HEK293 (cell line): ENCODE measurements at regions not wholly inside any gene's neighbourhood (a gene's known extent, or its start where the extent isn't known, plus 50 kb on each side); places are given as distances from the start of the nearest gene placed in this dataset.

Source experiments
- CTCF ChIA-PET: fragments of 350-600 bp; formaldehyde crosslinking; extraction: SDS; loops from one replicate; lab custom pipeline; 2021; ENCODE audit warnings: antibody characterized with exemption; lab: Yijun Ruan, JAX
- POLR2A ChIA-PET: fragments of 300-600 bp; formaldehyde crosslinking; extraction: SDS; loops from one replicate; lab custom pipeline; 2020; ENCODE audit warnings: antibody characterized with exemption, inconsistent platforms; lab: Yijun Ruan, JAX
- H3K27ac ChIP-seq: fragments of 200-500 bp; sonication (Bioruptor generic); 2 replicates; pipeline ENCODE4 v1.5.1; 2014; ENCODE audit warnings: low read depth, low read length, control low read depth, inconsistent platforms; ENCODE audit errors: extremely low read depth
- H3K36me3 ChIP-seq, 2 experiments: fragments of 200-500 bp in 1 of 2; sonication (Bioruptor generic) in 1 of 2; 1 replicate in 1 of 2; 2 replicates in 1 of 2; pipeline ENCODE4 v1.5.1; 2014 to 2017; ENCODE audit warnings: inconsistent platforms in 2 of 2, low read length in 2 of 2; ENCODE audit not compliant: control insufficient read depth in 2 of 2, insufficient read depth in 1 of 2
- H3K4me1 ChIP-seq: fragments of 200-500 bp; sonication (Bioruptor generic); 2 replicates; pipeline ENCODE4 v1.5.1; 2014; ENCODE audit warnings: mild to moderate bottlenecking, low read length, inconsistent platforms; ENCODE audit not compliant: control insufficient read depth, insufficient read depth
- H3K4me3 ChIP-seq: 2 replicates; pipeline ENCODE4 v1.5.1; 2011; ENCODE audit warnings: low read depth, mild to moderate bottlenecking, control low read depth, low read length, moderate library complexity
- H3K9me3 ChIP-seq: fragments of 200-500 bp; sonication (Bioruptor generic); 2 replicates; pipeline ENCODE4 v1.5.1; 2014; ENCODE audit warnings: low read depth, low read length, inconsistent platforms; ENCODE audit not compliant: control insufficient read depth, insufficient read depth
- KLF9 ChIP-seq: fragments of 450-650 bp; formaldehyde crosslinking; IDR thresholded peaks from 2 replicates; pipeline ENCODE4 v1.5.1; 2016; ENCODE audit warnings: missing biosample characterization, missing genetic modification characterization, low read depth
- MYNN ChIP-seq: fragments of 450-650 bp; formaldehyde crosslinking; IDR thresholded peaks from 2 replicates; pipeline ENCODE4 v1.5.1; 2016; ENCODE audit warnings: missing biosample characterization, missing genetic modification characterization, borderline replicate concordance
- MZF1 ChIP-seq: fragments of 450-650 bp; formaldehyde crosslinking; IDR thresholded peaks from 2 replicates; pipeline ENCODE4 v1.5.1; 2017; ENCODE audit warnings: missing biosample characterization, missing genetic modification characterization, borderline replicate concordance
- SALL2 ChIP-seq: fragments of 450-650 bp; formaldehyde crosslinking; IDR thresholded peaks from 2 replicates; pipeline ENCODE4 v1.5.0; 2017; ENCODE audit warnings: missing biosample characterization, mild to moderate bottlenecking, missing genetic modification characterization, borderline replicate concordance
- SCRT1 ChIP-seq: fragments of 450-650 bp; formaldehyde crosslinking; IDR thresholded peaks from 2 replicates; pipeline ENCODE4 v1.5.1; 2016; ENCODE audit warnings: missing biosample characterization, missing genetic modification characterization, borderline replicate concordance
- TCF7L2 ChIP-seq: IDR thresholded peaks from 2 replicates; pipeline ENCODE4 v1.6.1; 2011; ENCODE audit warnings: low read depth, mild to moderate bottlenecking, inconsistent platforms, low read length, moderate library complexity, borderline replicate concordance
- ZNF121 ChIP-seq: fragments of 450-650 bp; formaldehyde crosslinking; IDR thresholded peaks from 2 replicates; pipeline ENCODE4 v1.5.1; 2016; ENCODE audit warnings: missing biosample characterization, missing genetic modification characterization
- ZNF19 ChIP-seq: fragments of 450-650 bp; formaldehyde crosslinking; IDR thresholded peaks from 2 replicates; pipeline ENCODE4; 2016; ENCODE audit warnings: missing biosample characterization, missing genetic modification characterization, low read depth
- ZNF280C ChIP-seq: fragments of 450-650 bp; formaldehyde crosslinking; IDR thresholded peaks from 2 replicates; pipeline ENCODE4 v1.5.1; 2016; ENCODE audit warnings: missing biosample characterization, missing genetic modification characterization
- ZNF350 ChIP-seq: fragments of 450-650 bp; formaldehyde crosslinking; IDR thresholded peaks from 2 replicates; pipeline ENCODE4 v1.5.0; 2017; ENCODE audit warnings: missing biosample characterization, mild to moderate bottlenecking, missing genetic modification characterization
- ZNF510 ChIP-seq: fragments of 450-650 bp; formaldehyde crosslinking; IDR thresholded peaks from 2 replicates; pipeline ENCODE4 v1.5.1; 2018; ENCODE audit warnings: mild to moderate bottlenecking, missing genetic modification characterization, missing biosample characterization; ENCODE audit not compliant: insufficient replicate concordance
- ZNF544 ChIP-seq: fragments of 450-650 bp; formaldehyde crosslinking; IDR thresholded peaks from 2 replicates; pipeline ENCODE4 v1.5.0; 2017; ENCODE audit warnings: missing biosample characterization, missing genetic modification characterization
- ZNF560 ChIP-seq: fragments of 450-650 bp; formaldehyde crosslinking; IDR thresholded peaks from 2 replicates; pipeline ENCODE4 v1.5.1; 2017; ENCODE audit warnings: missing biosample characterization, missing genetic modification characterization, borderline replicate concordance
- ZNF658 ChIP-seq: fragments of 450-650 bp; formaldehyde crosslinking; IDR thresholded peaks from 2 replicates; pipeline ENCODE4; 2016; ENCODE audit warnings: missing biosample characterization, missing genetic modification characterization
- TF ChIP-seq, protein P1 (sequence below): fragments of 450-650 bp; formaldehyde crosslinking; IDR thresholded peaks from 2 replicates; pipeline ENCODE4 v1.5.1; 2016; ENCODE audit warnings: missing biosample characterization, missing genetic modification characterization
- TF ChIP-seq, protein P2 (sequence below): fragments of 450-650 bp; formaldehyde crosslinking; IDR thresholded peaks from 2 replicates; pipeline ENCODE4 v1.5.1; 2016; ENCODE audit warnings: missing biosample characterization, missing genetic modification characterization
- TF ChIP-seq, protein P3 (sequence below): fragments of 450-650 bp; formaldehyde crosslinking; conservative IDR thresholded peaks from 2 replicates; pipeline ENCODE4 v1.5.1; 2016; ENCODE audit warnings: low read depth, missing biosample characterization, missing genetic modification characterization
- TF ChIP-seq, protein P4 (sequence below): fragments of 450-650 bp; formaldehyde crosslinking; IDR thresholded peaks from 2 replicates; pipeline ENCODE4 v1.5.1; 2016; ENCODE audit warnings: missing biosample characterization, missing genetic modification characterization, borderline replicate concordance

DNA sequence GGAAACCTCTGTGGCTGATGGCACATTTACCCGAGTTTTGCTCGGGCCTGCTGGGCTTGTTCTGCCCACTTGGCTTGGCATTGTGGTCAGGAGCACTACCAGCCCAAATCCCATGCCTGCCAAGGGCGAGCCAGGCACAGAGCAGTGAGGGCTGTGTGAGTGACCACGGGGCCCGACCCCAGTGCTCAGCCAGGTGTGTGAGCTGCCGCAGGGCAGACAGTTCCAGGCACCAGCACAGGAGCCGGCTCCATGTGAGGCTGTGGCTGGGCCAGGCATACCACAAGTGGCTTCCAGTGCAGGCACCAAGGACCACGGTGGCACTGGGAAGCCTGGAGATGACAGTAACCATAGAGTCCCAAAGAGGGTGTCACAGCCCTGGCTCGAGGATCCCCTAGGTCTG, 1225.5 kb upstream of the GJE1 start:
- ChIA-PET CTCF (no interaction called here), POLR2A (no interaction called here)
- Histone ChIP-seq H3K4me1 (no peaks in the 10 kb centered on the region), H3K27ac (no peak overlapping the region), H3K9me3 (no peaks in the 10 kb centered on the region), H3K36me3 (no peaks in the 10 kb centered on the region), H3K4me3 (no peak overlapping the region)
- no peak for TF ChIP-seq SALL2 (tag by site-specific recombination)
- TF ChIP-seq ZNF121 (tag by site-specific recombination), result no peak
- TF ChIP-seq KLF9, result no peak
- TF ChIP-seq ZNF280C (tag by site-specific recombination), result no peak
- no peak for TF ChIP-seq MYNN (tag by site-specific recombination)
- TF ChIP-seq, protein P1, sequence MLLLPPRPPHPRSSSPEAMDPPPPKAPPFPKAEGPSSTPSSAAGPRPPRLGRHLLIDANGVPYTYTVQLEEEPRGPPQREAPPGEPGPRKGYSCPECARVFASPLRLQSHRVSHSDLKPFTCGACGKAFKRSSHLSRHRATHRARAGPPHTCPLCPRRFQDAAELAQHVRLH (tag by site-specific recombination), result no peak
- TF ChIP-seq TCF7L2, result no peak
- no peak for TF ChIP-seq ZNF350 (tag by site-specific recombination)
- TF ChIP-seq ZNF658 (tag by site-specific recombination), result no peak
- no peak for TF ChIP-seq ZNF560 (tag by site-specific recombination)
- TF ChIP-seq, protein P2, sequence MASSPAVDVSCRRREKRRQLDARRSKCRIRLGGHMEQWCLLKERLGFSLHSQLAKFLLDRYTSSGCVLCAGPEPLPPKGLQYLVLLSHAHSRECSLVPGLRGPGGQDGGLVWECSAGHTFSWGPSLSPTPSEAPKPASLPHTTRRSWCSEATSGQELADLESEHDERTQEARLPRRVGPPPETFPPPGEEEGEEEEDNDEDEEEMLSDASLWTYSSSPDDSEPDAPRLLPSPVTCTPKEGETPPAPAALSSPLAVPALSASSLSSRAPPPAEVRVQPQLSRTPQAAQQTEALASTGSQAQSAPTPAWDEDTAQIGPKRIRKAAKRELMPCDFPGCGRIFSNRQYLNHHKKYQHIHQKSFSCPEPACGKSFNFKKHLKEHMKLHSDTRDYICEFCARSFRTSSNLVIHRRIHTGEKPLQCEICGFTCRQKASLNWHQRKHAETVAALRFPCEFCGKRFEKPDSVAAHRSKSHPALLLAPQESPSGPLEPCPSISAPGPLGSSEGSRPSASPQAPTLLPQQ (tag by site-specific recombination), result no peak
- TF ChIP-seq SCRT1 (tag by site-specific recombination), result no peak
- TF ChIP-seq MZF1 (tag by site-specific recombination), result no peak
- TF ChIP-seq ZNF19 (tag by site-specific recombination), result no peak
- TF ChIP-seq ZNF510 (tag by site-specific recombination), result no peak
- TF ChIP-seq, protein P3, sequence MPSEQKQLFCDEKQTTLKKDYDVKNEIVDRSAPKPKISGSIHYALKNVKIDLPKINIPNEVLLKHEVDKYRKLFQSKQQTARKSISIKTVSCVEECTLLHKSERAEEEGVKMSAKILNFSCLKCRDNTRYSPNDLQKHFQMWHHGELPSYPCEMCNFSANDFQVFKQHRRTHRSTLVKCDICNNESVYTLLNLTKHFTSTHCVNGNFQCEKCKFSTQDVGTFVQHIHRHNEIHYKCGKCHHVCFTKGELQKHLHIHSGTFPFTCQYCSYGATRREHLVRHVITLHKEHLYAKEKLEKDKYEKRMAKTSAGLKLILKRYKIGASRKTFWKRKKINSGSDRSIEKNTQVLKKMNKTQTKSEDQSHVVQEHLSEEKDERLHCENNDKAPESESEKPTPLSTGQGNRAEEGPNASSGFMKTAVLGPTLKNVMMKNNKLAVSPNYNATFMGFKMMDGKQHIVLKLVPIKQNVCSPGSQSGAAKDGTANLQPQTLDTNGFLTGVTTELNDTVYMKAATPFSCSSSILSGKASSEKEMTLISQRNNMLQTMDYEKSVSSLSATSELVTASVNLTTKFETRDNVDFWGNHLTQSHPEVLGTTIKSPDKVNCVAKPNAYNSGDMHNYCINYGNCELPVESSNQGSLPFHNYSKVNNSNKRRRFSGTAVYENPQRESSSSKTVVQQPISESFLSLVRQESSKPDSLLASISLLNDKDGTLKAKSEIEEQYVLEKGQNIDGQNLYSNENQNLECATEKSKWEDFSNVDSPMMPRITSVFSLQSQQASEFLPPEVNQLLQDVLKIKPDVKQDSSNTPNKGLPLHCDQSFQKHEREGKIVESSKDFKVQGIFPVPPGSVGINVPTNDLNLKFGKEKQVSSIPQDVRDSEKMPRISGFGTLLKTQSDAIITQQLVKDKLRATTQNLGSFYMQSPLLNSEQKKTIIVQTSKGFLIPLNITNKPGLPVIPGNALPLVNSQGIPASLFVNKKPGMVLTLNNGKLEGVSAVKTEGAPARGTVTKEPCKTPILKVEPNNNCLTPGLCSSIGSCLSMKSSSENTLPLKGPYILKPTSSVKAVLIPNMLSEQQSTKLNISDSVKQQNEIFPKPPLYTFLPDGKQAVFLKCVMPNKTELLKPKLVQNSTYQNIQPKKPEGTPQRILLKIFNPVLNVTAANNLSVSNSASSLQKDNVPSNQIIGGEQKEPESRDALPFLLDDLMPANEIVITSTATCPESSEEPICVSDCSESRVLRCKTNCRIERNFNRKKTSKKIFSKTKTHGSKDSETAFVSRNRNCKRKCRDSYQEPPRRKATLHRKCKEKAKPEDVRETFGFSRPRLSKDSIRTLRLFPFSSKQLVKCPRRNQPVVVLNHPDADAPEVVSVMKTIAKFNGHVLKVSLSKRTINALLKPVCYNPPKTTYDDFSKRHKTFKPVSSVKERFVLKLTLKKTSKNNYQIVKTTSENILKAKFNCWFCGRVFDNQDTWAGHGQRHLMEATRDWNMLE (tag by site-specific recombination), result no peak
- no peak for TF ChIP-seq ZNF544
- TF ChIP-seq, protein P4, sequence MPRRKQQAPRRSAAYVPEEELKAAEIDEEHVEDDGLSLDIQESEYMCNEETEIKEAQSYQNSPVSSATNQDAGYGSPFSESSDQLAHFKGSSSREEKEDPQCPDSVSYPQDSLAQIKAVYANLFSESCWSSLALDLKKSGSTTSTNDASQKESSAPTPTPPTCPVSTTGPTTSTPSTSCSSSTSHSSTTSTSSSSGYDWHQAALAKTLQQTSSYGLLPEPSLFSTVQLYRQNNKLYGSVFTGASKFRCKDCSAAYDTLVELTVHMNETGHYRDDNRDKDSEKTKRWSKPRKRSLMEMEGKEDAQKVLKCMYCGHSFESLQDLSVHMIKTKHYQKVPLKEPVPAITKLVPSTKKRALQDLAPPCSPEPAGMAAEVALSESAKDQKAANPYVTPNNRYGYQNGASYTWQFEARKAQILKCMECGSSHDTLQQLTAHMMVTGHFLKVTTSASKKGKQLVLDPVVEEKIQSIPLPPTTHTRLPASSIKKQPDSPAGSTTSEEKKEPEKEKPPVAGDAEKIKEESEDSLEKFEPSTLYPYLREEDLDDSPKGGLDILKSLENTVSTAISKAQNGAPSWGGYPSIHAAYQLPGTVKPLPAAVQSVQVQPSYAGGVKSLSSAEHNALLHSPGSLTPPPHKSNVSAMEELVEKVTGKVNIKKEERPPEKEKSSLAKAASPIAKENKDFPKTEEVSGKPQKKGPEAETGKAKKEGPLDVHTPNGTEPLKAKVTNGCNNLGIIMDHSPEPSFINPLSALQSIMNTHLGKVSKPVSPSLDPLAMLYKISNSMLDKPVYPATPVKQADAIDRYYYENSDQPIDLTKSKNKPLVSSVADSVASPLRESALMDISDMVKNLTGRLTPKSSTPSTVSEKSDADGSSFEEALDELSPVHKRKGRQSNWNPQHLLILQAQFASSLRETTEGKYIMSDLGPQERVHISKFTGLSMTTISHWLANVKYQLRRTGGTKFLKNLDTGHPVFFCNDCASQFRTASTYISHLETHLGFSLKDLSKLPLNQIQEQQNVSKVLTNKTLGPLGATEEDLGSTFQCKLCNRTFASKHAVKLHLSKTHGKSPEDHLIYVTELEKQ, result no peak
